ENCODE measurements at regions not wholly inside any gene's neighbourhood (a gene's known extent, or its start where the extent isn't known, plus 50 kb on each side); places are given as distances from the start of the nearest gene placed in this dataset.

DNA sequence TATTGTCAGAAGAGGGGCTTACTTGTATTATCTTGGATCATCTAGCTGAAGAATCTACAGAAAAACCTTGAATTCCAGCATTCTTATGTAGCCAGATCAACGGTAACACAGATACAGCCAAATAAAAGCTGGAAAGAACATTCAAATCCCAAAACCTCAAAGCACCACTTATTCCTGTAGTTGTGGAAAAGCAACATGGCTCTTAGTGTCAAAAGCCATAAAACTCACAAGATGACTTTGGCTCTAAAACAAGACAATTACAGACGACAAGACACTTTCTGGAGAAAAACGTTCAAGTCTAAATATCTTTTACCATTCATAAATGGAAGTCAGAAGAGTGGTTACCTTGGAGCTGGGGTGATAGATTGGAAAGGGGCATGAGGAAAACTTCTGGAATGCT is 173.0 kb downstream of the HERPUD2 start:
- no peaks in the 10 kb centered on the region for H3K36me3 ChIP-seq (ENCODE audit: control insufficient read depth, insufficient read depth, low read length)
- peaks cover 16% of the 10 kb centered on the region for H3K27me3 Mint-ChIP-seq
- H3K27ac ChIP-seq (ENCODE audit: insufficient read depth, low read length, poor library complexity, severe bottlenecking) = no peak overlapping the region
- peaks cover 3% of the 10 kb centered on the region for H3K27me3 ChIP-seq (ENCODE audit: control insufficient read depth, insufficient read depth, low read length)
- H3K4me1 ChIP-seq (ENCODE audit: control insufficient read depth, insufficient read depth, low read length, poor library complexity, severe bottlenecking) = no peaks in the 10 kb centered on the region
- H3K4me3 ChIP-seq (ENCODE audit: low read depth, low read length) = no peak overlapping the region
- H3K9me3 Mint-ChIP-seq = no peaks in the 10 kb centered on the region
- H3K4me3 Mint-ChIP-seq = no peak overlapping the region
- no peak for ATAC-seq (ENCODE audit: low read depth in 2 of 2)
- no peaks in the 10 kb centered on the region for H3K9me3 ChIP-seq (ENCODE audit: control insufficient read depth in 2 of 2, low read length in 2 of 2)
- H3K27ac Mint-ChIP-seq = no peak overlapping the region
- peaks cover 0 to 3% (median 0%) of the 10 kb centered on the region in 4 donors for H3K4me1 Mint-ChIP-seq
- no peak for DNase-seq
- H3K36me3 Mint-ChIP-seq = no peaks in the 10 kb centered on the region

DNA sequence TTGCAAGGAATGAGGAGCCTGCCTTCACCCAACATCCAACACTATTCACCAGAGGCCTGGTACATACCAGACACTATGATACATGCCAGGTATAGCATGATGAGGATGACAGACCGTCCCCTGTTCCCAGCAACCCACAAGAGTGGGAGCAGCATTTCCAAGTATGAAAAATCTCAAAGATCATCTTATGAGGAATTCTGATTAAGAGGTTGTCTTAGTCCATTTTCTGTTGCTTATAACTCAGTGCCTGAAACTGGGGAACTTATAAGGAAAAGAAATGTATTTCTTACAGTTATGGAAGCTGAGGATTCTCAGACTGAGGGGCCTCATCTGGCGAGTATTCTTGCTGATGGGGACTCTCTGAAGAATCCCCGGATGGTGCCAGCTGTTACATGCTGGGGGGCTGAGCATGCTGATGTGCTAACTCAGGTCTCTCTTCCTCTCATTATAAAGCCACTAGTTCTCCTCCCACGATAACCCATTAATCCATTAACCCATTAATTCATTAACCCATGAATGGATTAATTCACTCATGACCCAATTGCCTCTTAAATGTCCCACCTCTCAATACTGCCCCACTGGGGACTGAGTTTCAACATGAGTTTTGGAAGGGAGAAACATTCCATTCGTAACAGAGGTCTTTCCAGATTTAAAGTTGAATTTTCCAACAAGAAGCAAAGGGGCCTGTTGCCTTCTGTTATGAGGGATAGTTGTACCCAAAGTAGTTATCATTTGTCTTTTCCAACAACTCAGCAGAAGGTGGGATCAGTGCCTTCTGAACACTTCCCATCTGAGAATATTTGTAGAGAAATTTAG is 173.9 kb downstream of the HERPUD2 start:
- H3K9me3 ChIP-seq (ENCODE audit: control insufficient read depth in 2 of 2, low read length in 2 of 2) = no peaks in the 10 kb centered on the region
- H3K27me3 ChIP-seq (ENCODE audit: control insufficient read depth, insufficient read depth, low read length) = peaks cover 3% of the 10 kb centered on the region
- peaks cover 16% of the 10 kb centered on the region for H3K27me3 Mint-ChIP-seq
- H3K4me3 Mint-ChIP-seq = no peak overlapping the region
- no peaks in the 10 kb centered on the region for H3K4me1 ChIP-seq (ENCODE audit: control insufficient read depth, insufficient read depth, low read length, poor library complexity, severe bottlenecking)
- H3K9me3 Mint-ChIP-seq = no peaks in the 10 kb centered on the region
- peak overlapping the region in 1 of 3 donors; percentile 77 for H3K27ac Mint-ChIP-seq
- no peak for DNase-seq
- H3K4me1 Mint-ChIP-seq = peaks cover 0 to 3% (median 0%) of the 10 kb centered on the region in 4 donors
- no peak overlapping the region for H3K27ac ChIP-seq (ENCODE audit: insufficient read depth, low read length, poor library complexity, severe bottlenecking)
- H3K36me3 Mint-ChIP-seq = no peaks in the 10 kb centered on the region
- no peaks in the 10 kb centered on the region for H3K36me3 ChIP-seq (ENCODE audit: control insufficient read depth, insufficient read depth, low read length)
- no peak overlapping the region for H3K4me3 ChIP-seq (ENCODE audit: low read depth, low read length)
- ATAC-seq (ENCODE audit: low read depth in 2 of 2) = no peak

DNA sequence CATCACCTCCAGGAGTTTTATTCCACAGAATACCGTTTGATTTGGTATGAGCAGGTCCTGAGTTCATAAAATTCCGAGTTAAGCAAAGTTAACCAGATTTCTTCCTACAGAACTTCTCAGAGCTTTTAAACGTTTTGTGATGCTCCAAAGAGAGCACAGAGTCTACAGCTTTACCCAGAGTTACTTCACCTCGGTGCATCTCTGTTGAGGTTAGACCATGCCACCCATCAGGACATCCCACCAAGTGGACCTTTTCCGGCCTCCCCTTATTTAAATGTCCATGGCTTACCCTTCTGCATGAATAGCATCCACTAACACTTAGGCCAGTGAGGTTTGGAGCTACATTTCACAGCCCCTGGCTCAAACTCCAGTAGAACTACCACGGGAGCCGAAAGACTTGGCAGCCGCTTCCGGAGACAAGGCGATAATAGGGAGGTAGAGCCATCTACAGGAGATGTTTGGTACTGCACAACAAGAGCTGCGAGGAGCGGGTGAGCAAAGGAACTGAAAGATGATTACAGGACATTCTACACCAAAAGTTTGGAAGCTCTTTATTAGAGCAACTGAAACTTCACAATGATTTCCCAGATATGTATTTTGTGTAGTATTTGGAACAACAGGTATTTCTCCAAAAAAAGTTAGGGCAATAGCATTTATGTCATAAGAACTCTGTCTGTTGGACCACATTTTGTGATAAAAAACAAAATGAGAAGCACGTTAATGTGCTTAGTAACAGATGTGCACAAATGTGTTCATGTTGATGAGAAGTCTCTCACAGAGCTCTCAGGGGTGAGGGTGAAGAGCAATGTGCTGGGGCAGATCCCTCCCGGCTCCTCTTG is 174.7 kb downstream of the HERPUD2 start:
- ATAC-seq (ENCODE audit: low read depth in 2 of 2) = peak; percentile 58
- peaks cover 16% of the 10 kb centered on the region for H3K27me3 Mint-ChIP-seq

DNA sequence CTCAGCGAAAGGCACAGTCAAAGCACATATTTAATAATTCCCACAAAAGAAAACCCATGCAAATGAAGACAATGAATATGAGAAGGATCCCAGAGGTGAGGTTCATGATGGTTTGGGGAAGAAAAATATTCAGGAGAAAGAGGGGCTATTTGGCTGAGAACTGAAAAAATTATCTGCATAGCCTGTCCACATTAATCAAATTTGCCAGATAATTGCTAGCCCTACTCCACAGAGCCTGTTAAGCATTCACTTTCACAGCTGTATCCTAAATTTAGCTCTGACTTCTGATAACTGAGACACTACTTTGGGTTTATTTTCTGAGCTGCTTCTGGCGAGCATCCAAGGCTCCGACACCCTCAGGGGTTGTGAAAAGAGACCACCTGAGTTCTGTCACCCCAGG is 176.2 kb downstream of the HERPUD2 start:
- peaks cover 21% of the 10 kb centered on the region for H3K27me3 Mint-ChIP-seq

More for the DNA sequence above, 174.7 kb downstream of the HERPUD2 start:
- Histone ChIP-seq H3K4me1 (ENCODE audit: control insufficient read depth, insufficient read depth, low read length, poor library complexity, severe bottlenecking) (no peaks in the 10 kb centered on the region), H3K27me3 (ENCODE audit: control insufficient read depth, insufficient read depth, low read length) (peaks cover 3% of the 10 kb centered on the region), H3K36me3 (ENCODE audit: control insufficient read depth, insufficient read depth, low read length) (no peaks in the 10 kb centered on the region), H3K4me3 (ENCODE audit: low read depth, low read length) (no peak overlapping the region), H3K9me3 (ENCODE audit: control insufficient read depth in 2 of 2, low read length in 2 of 2) (no peaks in the 10 kb centered on the region), H3K27ac (ENCODE audit: insufficient read depth, low read length, poor library complexity, severe bottlenecking) (no peak overlapping the region)
- H3K36me3 Mint-ChIP-seq = no peaks in the 10 kb centered on the region
- H3K4me3 Mint-ChIP-seq = no peak overlapping the region
- no peaks in the 10 kb centered on the region for H3K9me3 Mint-ChIP-seq
- no peak overlapping the region for H3K27ac Mint-ChIP-seq
- peak; percentile 8 to 69 (median 51) for DNase-seq
- H3K4me1 Mint-ChIP-seq = peaks cover 0 to 3% (median 0%) of the 10 kb centered on the region in 4 donors

DNA sequence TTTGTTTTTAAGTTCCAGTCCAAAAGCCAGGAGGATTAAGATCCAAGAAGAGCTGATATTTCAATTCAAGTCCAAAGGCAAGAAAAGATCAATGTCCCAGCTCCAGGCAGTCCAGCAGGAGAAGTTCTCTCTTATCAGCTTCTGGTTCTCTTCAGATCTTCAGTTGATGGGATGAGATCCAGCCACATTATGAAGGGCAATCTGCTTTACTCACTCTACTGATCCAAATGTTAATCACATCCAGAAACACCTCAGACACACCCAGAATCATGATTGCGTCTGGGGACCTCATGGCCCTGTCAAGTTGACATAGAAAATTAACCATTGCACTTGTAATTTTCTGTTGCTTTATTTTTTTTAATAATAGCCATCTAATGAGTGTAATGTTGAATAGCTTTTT is 178.4 kb downstream of the HERPUD2 start:
- no peaks in the 10 kb centered on the region for H3K4me1 ChIP-seq (ENCODE audit: control insufficient read depth, insufficient read depth, low read length, poor library complexity, severe bottlenecking)
- Mint-ChIP-seq H3K4me1 (peaks cover 0 to 3% (median 0%) of the 10 kb centered on the region in 4 donors), H3K27me3 (peaks cover 26% of the 10 kb centered on the region), H3K4me3 (no peak overlapping the region), H3K27ac (no peak overlapping the region), H3K36me3 (no peaks in the 10 kb centered on the region), H3K9me3 (peaks cover 0 to 2% (median 0%) of the 10 kb centered on the region in 7 donors)
- no peak overlapping the region for H3K27ac ChIP-seq (ENCODE audit: insufficient read depth, low read length, poor library complexity, severe bottlenecking)
- ATAC-seq (ENCODE audit: low read depth in 2 of 2) (no peak), DNase-seq (no peak)
- no peaks in the 10 kb centered on the region for H3K36me3 ChIP-seq (ENCODE audit: control insufficient read depth, insufficient read depth, low read length)
- no peaks in the 10 kb centered on the region for H3K27me3 ChIP-seq (ENCODE audit: control insufficient read depth, insufficient read depth, low read length)
- H3K4me3 ChIP-seq (ENCODE audit: low read depth, low read length) = no peak overlapping the region
- no peaks in the 10 kb centered on the region for H3K9me3 ChIP-seq (ENCODE audit: control insufficient read depth in 2 of 2, low read length in 2 of 2)

More for the DNA sequence above, 176.2 kb downstream of the HERPUD2 start:
- H3K36me3 Mint-ChIP-seq = no peaks in the 10 kb centered on the region
- Histone ChIP-seq H3K9me3 (ENCODE audit: control insufficient read depth in 2 of 2, low read length in 2 of 2) (no peaks in the 10 kb centered on the region), H3K36me3 (ENCODE audit: control insufficient read depth, insufficient read depth, low read length) (no peaks in the 10 kb centered on the region), H3K4me1 (ENCODE audit: control insufficient read depth, insufficient read depth, low read length, poor library complexity, severe bottlenecking) (no peaks in the 10 kb centered on the region), H3K27me3 (ENCODE audit: control insufficient read depth, insufficient read depth, low read length) (peaks cover 3% of the 10 kb centered on the region), H3K27ac (ENCODE audit: insufficient read depth, low read length, poor library complexity, severe bottlenecking) (no peak overlapping the region), H3K4me3 (ENCODE audit: low read depth, low read length) (no peak overlapping the region)
- DNase-seq = no peak
- no peak overlapping the region for H3K27ac Mint-ChIP-seq
- peaks cover 0 to 3% (median 0%) of the 10 kb centered on the region in 4 donors for H3K4me1 Mint-ChIP-seq
- peaks cover 0 to 2% (median 0%) of the 10 kb centered on the region in 7 donors for H3K9me3 Mint-ChIP-seq
- no peak overlapping the region for H3K4me3 Mint-ChIP-seq
- no peak for ATAC-seq (ENCODE audit: low read depth in 2 of 2)

DNA sequence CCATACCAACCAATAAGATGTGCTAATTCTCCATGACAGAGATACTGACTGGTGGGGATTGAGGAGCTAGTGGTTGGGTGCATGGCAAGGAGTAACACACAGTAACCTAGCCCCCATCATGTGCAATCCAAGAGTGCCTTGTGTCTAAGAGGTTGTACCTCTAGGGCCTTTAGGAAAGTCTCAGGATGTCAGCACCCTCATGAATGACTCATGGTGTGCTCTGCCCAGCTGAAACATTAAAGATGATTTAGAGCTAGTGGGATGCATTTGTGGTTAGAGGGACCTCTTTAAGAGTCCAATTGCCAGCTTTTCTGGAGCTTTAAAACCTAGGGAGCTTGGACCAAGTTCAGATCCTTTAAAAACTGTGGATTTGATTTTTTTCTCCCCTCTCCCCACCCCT is 181.1 kb downstream of the HERPUD2 start:
- Histone ChIP-seq H3K4me3 (ENCODE audit: low read depth, low read length) (no peak overlapping the region), H3K27ac (ENCODE audit: insufficient read depth, low read length, poor library complexity, severe bottlenecking) (no peak overlapping the region), H3K9me3 (ENCODE audit: control insufficient read depth in 2 of 2, low read length in 2 of 2) (no peaks in the 10 kb centered on the region), H3K4me1 (ENCODE audit: control insufficient read depth, insufficient read depth, low read length, poor library complexity, severe bottlenecking) (no peaks in the 10 kb centered on the region), H3K27me3 (ENCODE audit: control insufficient read depth, insufficient read depth, low read length) (no peaks in the 10 kb centered on the region), H3K36me3 (ENCODE audit: control insufficient read depth, insufficient read depth, low read length) (no peaks in the 10 kb centered on the region)
- Mint-ChIP-seq H3K27me3 (peaks cover 18% of the 10 kb centered on the region), H3K4me3 (no peak overlapping the region), H3K4me1 (no peaks in the 10 kb centered on the region), H3K27ac (no peak overlapping the region), H3K9me3 (peaks cover 0 to 3% (median 0%) of the 10 kb centered on the region in 7 donors), H3K36me3 (no peaks in the 10 kb centered on the region)
- no peak for DNase-seq
- no peak for ATAC-seq (ENCODE audit: low read depth in 2 of 2)

DNA sequence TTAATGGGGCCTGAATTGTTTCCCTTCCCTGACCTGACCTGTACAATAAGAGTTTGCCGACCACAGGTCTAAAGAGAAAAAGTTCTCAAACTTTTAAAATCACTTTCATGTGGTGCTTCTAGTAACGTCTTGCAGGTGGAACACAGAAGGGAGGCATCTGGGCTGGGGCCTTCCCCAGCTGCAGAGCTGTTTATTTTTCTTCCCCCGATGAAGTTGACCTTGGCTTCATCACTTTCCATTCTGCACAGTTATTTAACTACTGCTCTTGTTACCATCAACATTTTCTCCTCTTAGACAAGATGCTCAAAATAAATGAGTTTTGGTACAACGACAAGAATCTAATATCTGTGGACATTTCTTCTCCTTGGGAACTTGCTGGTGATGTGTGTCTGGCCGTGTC is 181.7 kb downstream of the HERPUD2 start:
- no peaks in the 10 kb centered on the region for H3K36me3 ChIP-seq (ENCODE audit: control insufficient read depth, insufficient read depth, low read length)
- Mint-ChIP-seq H3K4me1 (no peaks in the 10 kb centered on the region), H3K9me3 (peaks cover 0 to 3% (median 0%) of the 10 kb centered on the region in 7 donors), H3K4me3 (no peak overlapping the region), H3K27ac (no peak overlapping the region), H3K27me3 (peaks cover 18% of the 10 kb centered on the region), H3K36me3 (no peaks in the 10 kb centered on the region)
- H3K9me3 ChIP-seq (ENCODE audit: control insufficient read depth in 2 of 2, low read length in 2 of 2) = no peaks in the 10 kb centered on the region
- H3K4me1 ChIP-seq (ENCODE audit: control insufficient read depth, insufficient read depth, low read length, poor library complexity, severe bottlenecking) = no peaks in the 10 kb centered on the region
- no peak for DNase-seq
- no peak overlapping the region for H3K27ac ChIP-seq (ENCODE audit: insufficient read depth, low read length, poor library complexity, severe bottlenecking)
- ATAC-seq (ENCODE audit: low read depth in 2 of 2) = no peak
- H3K27me3 ChIP-seq (ENCODE audit: control insufficient read depth, insufficient read depth, low read length) = no peaks in the 10 kb centered on the region
- H3K4me3 ChIP-seq (ENCODE audit: low read depth, low read length) = no peak overlapping the region
